GM23338 (cell line): ENCODE measurements at regions not wholly inside any gene's neighbourhood (a gene's known extent, or its start where the extent isn't known, plus 50 kb on each side); places are given as distances from the start of the nearest gene placed in this dataset.

ENCODE experiments used
- ATAC-seq: fragments of 200-7000 bp; cut with Tn5 transposase; 3 replicates; pipeline ENCODE4 v1.9.1; 2020
- DNase-seq: peaks from one replicate; pipeline ENCODE4 v3.0.0-alpha.2; 2015; ENCODE audit warnings: low spot score
- H2AFZ ChIP-seq: fragments of 200-600 bp; sonication (generic); 2 replicates; pipeline ENCODE4 v1.8.0; 2016; ENCODE audit warnings: antibody characterized with exemption, mild to moderate bottlenecking, moderate library complexity
- H3F3A ChIP-seq: fragments of 200-600 bp; sonication (generic); replicated peaks from 2 replicates; pipeline ENCODE4 v1.8.0; 2017; ENCODE audit warnings: antibody characterized with exemption, mixed run types, low read depth
- H3K27ac ChIP-seq: fragments of 200-600 bp; sonication (generic); 2 replicates; pipeline ENCODE4 v1.6.1; 2016; ENCODE audit warnings: low read depth
- H3K27me3 ChIP-seq: fragments of 200-600 bp; sonication (generic); 2 replicates; pipeline ENCODE4 v1.8.0; 2016; ENCODE audit warnings: mild to moderate bottlenecking, mixed run types, moderate library complexity; ENCODE audit not compliant: insufficient read depth
- H3K36me3 ChIP-seq: fragments of 200-600 bp; sonication (generic); 2 replicates; pipeline ENCODE4 v1.8.0; 2016; ENCODE audit warnings: mild to moderate bottlenecking; ENCODE audit not compliant: insufficient read depth
- H3K4me1 ChIP-seq: fragments of 200-600 bp; sonication (generic); 2 replicates; pipeline ENCODE4 v1.8.0; 2016; ENCODE audit warnings: mild to moderate bottlenecking, moderate library complexity; ENCODE audit not compliant: insufficient read depth
- H3K4me2 ChIP-seq: fragments of 200-600 bp; sonication (generic); 2 replicates; pipeline ENCODE4 v1.7.1; 2017; ENCODE audit warnings: mixed run types
- H3K4me3 ChIP-seq: fragments of 200-600 bp; sonication (generic); 2 replicates; pipeline ENCODE4 v1.6.1; 2016; ENCODE audit warnings: mixed run types
- H3K79me2 ChIP-seq: fragments of 200-600 bp; sonication (generic); replicated peaks from 2 replicates; pipeline ENCODE4 v1.8.0; 2017; ENCODE audit warnings: mild to moderate bottlenecking; ENCODE audit not compliant: insufficient read depth
- H3K9me2 ChIP-seq: fragments of 200-600 bp; sonication (generic); 2 replicates; pipeline ENCODE4 v1.8.0; 2017; ENCODE audit not compliant: insufficient read depth
- H4K20me1 ChIP-seq: fragments of 200-600 bp; sonication (generic); replicated peaks from 2 replicates; pipeline ENCODE4 v1.8.0; 2017; ENCODE audit warnings: mild to moderate bottlenecking; ENCODE audit not compliant: insufficient read depth
- H3K27ac Mint-ChIP-seq: 2 replicates; pipeline ENCODE4 v1.8.0; 2020; ENCODE audit warnings: inconsistent platforms, mild to moderate bottlenecking, moderate library complexity, mixed read lengths
- H3K27me3 Mint-ChIP-seq: 3 replicates; pipeline ENCODE4 v1.8.0; 2022; ENCODE audit warnings: low read depth, mild to moderate bottlenecking, moderate library complexity, mixed read lengths, inconsistent platforms; ENCODE audit not compliant: insufficient read depth, poor library complexity
- H3K36me3 Mint-ChIP-seq: 3 replicates; pipeline ENCODE4 v1.8.0; 2021; ENCODE audit warnings: low read depth, mild to moderate bottlenecking, inconsistent platforms, moderate library complexity, mixed read lengths
- H3K4me1 Mint-ChIP-seq: 3 replicates; pipeline ENCODE4 v1.8.0; 2020; ENCODE audit warnings: mild to moderate bottlenecking, inconsistent platforms, mixed read lengths
- H3K4me3 Mint-ChIP-seq: 3 replicates; pipeline ENCODE4 v1.8.0; 2021; ENCODE audit warnings: moderate library complexity, mild to moderate bottlenecking, inconsistent platforms, mixed read lengths
- H3K9me3 Mint-ChIP-seq: 3 replicates; pipeline ENCODE4 v1.8.0; 2020; ENCODE audit warnings: moderate library complexity, mild to moderate bottlenecking, inconsistent platforms, mixed read lengths
- CREB1 ChIP-seq: fragments of 250-450 bp; sonication (Bioruptor Pico); IDR thresholded peaks from 2 replicates; pipeline ENCODE4 v1.5.0; 2020; ENCODE audit warnings: low read depth, mild to moderate bottlenecking, moderate library complexity
- CTCF ChIP-seq, 2 experiments: fragments of 200-600 bp in 1 of 2; sonication (generic) in 1 of 2; conservative IDR thresholded peaks; 2 replicates each; pipeline versions ENCODE4 v1.5.1 to v1.6.1; 2016 to 2017; ENCODE audit warnings: antibody characterized with exemption in 2 of 2, low read depth in 2 of 2, mild to moderate bottlenecking in 2 of 2, moderate library complexity in 1 of 2
- EZH2 ChIP-seq: fragments of 200-600 bp; sonication (generic); IDR thresholded peaks from one replicate; pipeline ENCODE4 v1.8.0; 2017; ENCODE audit warnings: antibody characterized with exemption, mild to moderate bottlenecking, low read depth; ENCODE audit not compliant: unreplicated experiment
- EZH2phosphoT487 ChIP-seq: fragments of 200-600 bp; sonication (generic); IDR thresholded peaks from one replicate; pipeline ENCODE4 v1.8.1; 2018; ENCODE audit warnings: antibody characterized with exemption; ENCODE audit not compliant: unreplicated experiment
- JUNB ChIP-seq: IDR thresholded peaks from one replicate; pipeline ENCODE4 v1.6.1; 2016; ENCODE audit warnings: antibody characterized with exemption; ENCODE audit not compliant: unreplicated experiment
- NANOG ChIP-seq: IDR thresholded peaks from 2 replicates; pipeline ENCODE4 v1.6.1; 2016; ENCODE audit warnings: antibody characterized with exemption, borderline replicate concordance
- POLR2AphosphoS5 ChIP-seq: IDR thresholded peaks from 2 replicates; pipeline ENCODE4 v1.6.1; 2016; ENCODE audit warnings: antibody characterized with exemption, low read depth
- STAT1 ChIP-seq: IDR thresholded peaks from one replicate; pipeline ENCODE4 v1.6.1; 2016; ENCODE audit warnings: antibody characterized with exemption; ENCODE audit not compliant: unreplicated experiment
- ZNF114 ChIP-seq: fragments of 250-450 bp; sonication (Bioruptor Pico); IDR thresholded peaks from 2 replicates; pipeline ENCODE4 v1.5.0; 2020; ENCODE audit warnings: mild to moderate bottlenecking, moderate library complexity
- ZNF331 ChIP-seq: fragments of 250-450 bp; sonication (Bioruptor Pico); IDR thresholded peaks from 2 replicates; pipeline ENCODE4 v1.5.0; 2020; ENCODE audit warnings: low read depth, mild to moderate bottlenecking, moderate library complexity
- ZNF462 ChIP-seq: fragments of 250-450 bp; sonication (Bioruptor Pico); IDR thresholded peaks from 2 replicates; pipeline ENCODE4 v1.5.0; 2020; ENCODE audit warnings: mild to moderate bottlenecking, moderate library complexity
- TF ChIP-seq, protein P1 (sequence below): IDR thresholded peaks from 2 replicates; pipeline ENCODE4 v1.6.1; 2016; ENCODE audit warnings: antibody characterized with exemption
- TF ChIP-seq, protein P2 (sequence below): IDR thresholded peaks from one replicate; pipeline ENCODE4 v1.6.1; 2018; ENCODE audit warnings: antibody characterized with exemption; ENCODE audit not compliant: unreplicated experiment

- H3K36me3 Mint-ChIP-seq = no peaks in the 10 kb centered on the region
- no peaks in the 10 kb centered on the region for H4K20me1 ChIP-seq
Observed at GRCh38 chr13:107716241-107716640, 499.1 kb downstream of the LIG4 start.

More at GRCh38 chr13:107716241-107716640, 499.1 kb downstream of the LIG4 start:
- Mint-ChIP-seq H3K4me1 (peaks cover 19% of the 10 kb centered on the region), H3K9me3 (0 out of 3 replicates have a peak, but pooled peaks cover 3% of the 10 kb centered on the region), H3K27ac (no peak overlapping the region; the same call in 1 of the 2 replicates), H3K4me3 (no peak overlapping the region), H3K27me3 (peaks cover 2% of the 10 kb centered on the region)
- 0 out of 2 replicates have a peak, but pooled peaks cover 6% of the 10 kb centered on the region for H3K9me2 ChIP-seq
- TF ChIP-seq ZNF331 (CRISPR knock-in tag) (no peak), JUNB (no peak), NANOG (no peak), EZH2 (no peak), ZNF114 (no peak), STAT1 (no peak), EZH2phosphoT487 (no peak), ZNF462 (CRISPR knock-in tag) (no peak), CTCF (conservative IDR thresholded peaks at IDR 0.05; ENCODE audit: low read depth in 2 of 2) (no peak), CREB1 (CRISPR knock-in tag) (no peak), POLR2AphosphoS5 (no peak)
- TF ChIP-seq, protein P1, sequence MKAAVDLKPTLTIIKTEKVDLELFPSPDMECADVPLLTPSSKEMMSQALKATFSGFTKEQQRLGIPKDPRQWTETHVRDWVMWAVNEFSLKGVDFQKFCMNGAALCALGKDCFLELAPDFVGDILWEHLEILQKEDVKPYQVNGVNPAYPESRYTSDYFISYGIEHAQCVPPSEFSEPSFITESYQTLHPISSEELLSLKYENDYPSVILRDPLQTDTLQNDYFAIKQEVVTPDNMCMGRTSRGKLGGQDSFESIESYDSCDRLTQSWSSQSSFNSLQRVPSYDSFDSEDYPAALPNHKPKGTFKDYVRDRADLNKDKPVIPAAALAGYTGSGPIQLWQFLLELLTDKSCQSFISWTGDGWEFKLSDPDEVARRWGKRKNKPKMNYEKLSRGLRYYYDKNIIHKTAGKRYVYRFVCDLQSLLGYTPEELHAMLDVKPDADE = no peak
- TF ChIP-seq, protein P2, sequence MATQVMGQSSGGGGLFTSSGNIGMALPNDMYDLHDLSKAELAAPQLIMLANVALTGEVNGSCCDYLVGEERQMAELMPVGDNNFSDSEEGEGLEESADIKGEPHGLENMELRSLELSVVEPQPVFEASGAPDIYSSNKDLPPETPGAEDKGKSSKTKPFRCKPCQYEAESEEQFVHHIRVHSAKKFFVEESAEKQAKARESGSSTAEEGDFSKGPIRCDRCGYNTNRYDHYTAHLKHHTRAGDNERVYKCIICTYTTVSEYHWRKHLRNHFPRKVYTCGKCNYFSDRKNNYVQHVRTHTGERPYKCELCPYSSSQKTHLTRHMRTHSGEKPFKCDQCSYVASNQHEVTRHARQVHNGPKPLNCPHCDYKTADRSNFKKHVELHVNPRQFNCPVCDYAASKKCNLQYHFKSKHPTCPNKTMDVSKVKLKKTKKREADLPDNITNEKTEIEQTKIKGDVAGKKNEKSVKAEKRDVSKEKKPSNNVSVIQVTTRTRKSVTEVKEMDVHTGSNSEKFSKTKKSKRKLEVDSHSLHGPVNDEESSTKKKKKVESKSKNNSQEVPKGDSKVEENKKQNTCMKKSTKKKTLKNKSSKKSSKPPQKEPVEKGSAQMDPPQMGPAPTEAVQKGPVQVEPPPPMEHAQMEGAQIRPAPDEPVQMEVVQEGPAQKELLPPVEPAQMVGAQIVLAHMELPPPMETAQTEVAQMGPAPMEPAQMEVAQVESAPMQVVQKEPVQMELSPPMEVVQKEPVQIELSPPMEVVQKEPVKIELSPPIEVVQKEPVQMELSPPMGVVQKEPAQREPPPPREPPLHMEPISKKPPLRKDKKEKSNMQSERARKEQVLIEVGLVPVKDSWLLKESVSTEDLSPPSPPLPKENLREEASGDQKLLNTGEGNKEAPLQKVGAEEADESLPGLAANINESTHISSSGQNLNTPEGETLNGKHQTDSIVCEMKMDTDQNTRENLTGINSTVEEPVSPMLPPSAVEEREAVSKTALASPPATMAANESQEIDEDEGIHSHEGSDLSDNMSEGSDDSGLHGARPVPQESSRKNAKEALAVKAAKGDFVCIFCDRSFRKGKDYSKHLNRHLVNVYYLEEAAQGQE = no peak
- no peaks in the 10 kb centered on the region for H3F3A ChIP-seq
- no peak for ATAC-seq
- no peak overlapping the region for H3K27ac ChIP-seq
- no peak for DNase-seq
- H3K36me3 ChIP-seq = no peaks in the 10 kb centered on the region
- H3K4me3 ChIP-seq = no peak overlapping the region
- no peak overlapping the region for H3K4me2 ChIP-seq
- H3K79me2 ChIP-seq = 0 out of 2 replicates have a peak, but pooled peaks cover 8% of the 10 kb centered on the region
- H2AFZ ChIP-seq = no peak overlapping the region
- peaks cover 13% of the 10 kb centered on the region for H3K4me1 ChIP-seq
- no peaks in the 10 kb centered on the region for H3K27me3 ChIP-seq
